Colonic mucosa (tissue), 4 donors: ENCODE measurements at regions not wholly inside any gene's neighbourhood (a gene's known extent, or its start where the extent isn't known, plus 50 kb on each side); places are given as distances from the start of the nearest gene placed in this dataset.

Source experiments
- DNase-seq: peaks from one replicate; pipeline ENCODE4 v3.0.0-alpha.2; 2020
- H3K27ac ChIP-seq: fragments of 200-600 bp; one replicate; pipeline ENCODE4 v1.8.0; 2021
- H3K27me3 ChIP-seq: fragments of 200-600 bp; one replicate; pipeline ENCODE4 v1.8.0; 2021
- H3K36me3 ChIP-seq: fragments of 200-600 bp; one replicate; pipeline ENCODE4 v1.8.0; 2021
- H3K4me1 ChIP-seq: fragments of 200-600 bp; one replicate; pipeline ENCODE4 v1.8.0; 2021; ENCODE audit warnings: mild to moderate bottlenecking
- H3K4me3 ChIP-seq: fragments of 200-600 bp; one replicate; pipeline ENCODE4 v1.8.0; 2021
- H3K9ac ChIP-seq, 2 donors: one replicate each; pipeline ENCODE4 v1.7.0; 2013; ENCODE audit warnings: control low read depth in 2 of 2, low read depth in 2 of 2, low read length in 2 of 2
- H3K9me3 ChIP-seq: fragments of 200-600 bp; one replicate; pipeline ENCODE4 v1.8.0; 2021
- intact Hi-C: fragments of 100-400 bp; cut with DNase I; formaldehyde crosslinking; loops from one replicate; pipeline ENCODE4 v1.14.1; 2022
- TF ChIP-seq, protein P1 (sequence below): fragments of 200-600 bp; IDR thresholded peaks from one replicate; pipeline ENCODE4 v1.8.0; 2022; ENCODE audit warnings: antibody characterized with exemption, mild to moderate bottlenecking
- donor health status: healthy.
- donor health status: DM: no; HTN: no; CAD: no.
- donor health status: DM: no; HTN: no; CAD: no.

DNA sequence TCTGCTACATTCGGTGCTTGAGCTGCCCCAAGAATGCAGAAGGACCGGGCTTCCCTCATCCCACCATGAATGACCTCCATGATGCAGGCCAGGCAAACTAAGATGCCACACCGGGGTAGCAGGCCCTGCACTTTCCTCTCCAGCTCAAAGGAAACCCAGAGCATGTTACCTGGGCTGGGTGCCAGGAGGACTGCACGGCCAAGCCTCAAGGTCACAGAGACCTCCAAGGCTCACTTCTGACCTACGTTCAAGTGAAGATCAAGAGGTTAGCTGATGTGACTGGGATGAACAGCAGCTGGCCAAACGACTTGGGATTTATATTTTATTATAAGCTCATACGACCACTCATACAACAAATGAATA lies 501.8 kb downstream of the CD83 start:
- Histone ChIP-seq H3K27ac (no peak overlapping the region), H3K36me3 (no peaks in the 10 kb centered on the region), H3K9me3 (no peaks in the 10 kb centered on the region), H3K9ac (no peak overlapping the region), H3K4me1 (no peaks in the 10 kb centered on the region), H3K27me3 (no peaks in the 10 kb centered on the region), H3K4me3 (no peak overlapping the region)
- TF ChIP-seq, protein P1, sequence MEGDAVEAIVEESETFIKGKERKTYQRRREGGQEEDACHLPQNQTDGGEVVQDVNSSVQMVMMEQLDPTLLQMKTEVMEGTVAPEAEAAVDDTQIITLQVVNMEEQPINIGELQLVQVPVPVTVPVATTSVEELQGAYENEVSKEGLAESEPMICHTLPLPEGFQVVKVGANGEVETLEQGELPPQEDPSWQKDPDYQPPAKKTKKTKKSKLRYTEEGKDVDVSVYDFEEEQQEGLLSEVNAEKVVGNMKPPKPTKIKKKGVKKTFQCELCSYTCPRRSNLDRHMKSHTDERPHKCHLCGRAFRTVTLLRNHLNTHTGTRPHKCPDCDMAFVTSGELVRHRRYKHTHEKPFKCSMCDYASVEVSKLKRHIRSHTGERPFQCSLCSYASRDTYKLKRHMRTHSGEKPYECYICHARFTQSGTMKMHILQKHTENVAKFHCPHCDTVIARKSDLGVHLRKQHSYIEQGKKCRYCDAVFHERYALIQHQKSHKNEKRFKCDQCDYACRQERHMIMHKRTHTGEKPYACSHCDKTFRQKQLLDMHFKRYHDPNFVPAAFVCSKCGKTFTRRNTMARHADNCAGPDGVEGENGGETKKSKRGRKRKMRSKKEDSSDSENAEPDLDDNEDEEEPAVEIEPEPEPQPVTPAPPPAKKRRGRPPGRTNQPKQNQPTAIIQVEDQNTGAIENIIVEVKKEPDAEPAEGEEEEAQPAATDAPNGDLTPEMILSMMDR, result no peak
- DNase-seq, result no peak
- intact Hi-C loops, result no loop called here

DNA sequence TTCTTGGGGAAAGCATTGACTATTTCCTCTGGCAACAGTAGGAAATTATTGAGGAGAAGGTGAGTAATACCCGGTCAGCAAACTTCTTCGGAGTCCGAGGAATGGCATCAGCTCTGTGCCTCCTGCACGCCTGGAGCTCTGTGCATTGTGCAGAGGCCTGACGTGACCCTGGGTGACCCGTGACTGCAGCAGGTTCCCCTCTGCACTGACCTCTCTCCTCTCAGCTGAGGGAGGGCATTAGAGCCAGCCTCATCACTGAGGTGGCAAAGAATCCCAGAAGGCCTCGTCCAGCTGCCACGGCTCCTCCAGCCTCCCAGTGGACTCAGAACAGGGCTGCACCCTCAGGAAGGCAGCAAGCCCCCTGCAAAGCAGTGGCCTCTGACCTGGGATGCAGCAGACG lies 502.9 kb downstream of the CD83 start:
- TF ChIP-seq, protein P1, result no peak
- intact Hi-C loops, result no loop called here

DNA sequence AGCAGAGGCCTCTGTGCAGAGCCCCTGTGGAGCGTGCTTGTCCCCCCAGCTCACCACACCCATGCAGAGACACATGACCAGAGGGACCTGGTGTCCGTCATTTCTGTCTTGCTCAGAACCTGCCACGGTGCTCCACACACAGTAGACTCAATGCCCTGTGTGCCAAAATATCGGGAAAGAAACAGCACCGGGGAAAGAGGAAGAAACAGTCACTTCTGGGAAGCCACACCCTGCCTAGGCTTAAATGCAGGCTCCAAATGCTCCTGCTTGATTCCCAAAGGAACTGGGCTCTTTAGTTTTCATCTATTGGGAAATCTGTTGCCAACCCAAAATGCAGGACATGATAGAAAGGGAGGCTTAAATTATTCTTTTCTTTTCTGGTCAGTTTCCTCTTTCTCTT lies 503.9 kb downstream of the CD83 start:
- intact Hi-C loops, result no loop called here
- H3K36me3 ChIP-seq, result no peaks in the 10 kb centered on the region
- DNase-seq, result no peak
- no peak overlapping the region for H3K9ac ChIP-seq
- no peak overlapping the region for H3K4me3 ChIP-seq
- H3K27ac ChIP-seq, result no peak overlapping the region
- H3K4me1 ChIP-seq, result no peaks in the 10 kb centered on the region
- H3K9me3 ChIP-seq, result no peaks in the 10 kb centered on the region
- no peaks in the 10 kb centered on the region for H3K27me3 ChIP-seq
- TF ChIP-seq, protein P1, result no peak

More for the DNA sequence above, 502.9 kb downstream of the CD83 start:
- no peak for DNase-seq
- H3K4me1 ChIP-seq, result no peaks in the 10 kb centered on the region
- H3K9me3 ChIP-seq, result no peaks in the 10 kb centered on the region
- no peak overlapping the region for H3K27ac ChIP-seq
- H3K9ac ChIP-seq, result no peak overlapping the region
- no peak overlapping the region for H3K4me3 ChIP-seq
- H3K27me3 ChIP-seq, result no peaks in the 10 kb centered on the region
- H3K36me3 ChIP-seq, result no peaks in the 10 kb centered on the region

DNA sequence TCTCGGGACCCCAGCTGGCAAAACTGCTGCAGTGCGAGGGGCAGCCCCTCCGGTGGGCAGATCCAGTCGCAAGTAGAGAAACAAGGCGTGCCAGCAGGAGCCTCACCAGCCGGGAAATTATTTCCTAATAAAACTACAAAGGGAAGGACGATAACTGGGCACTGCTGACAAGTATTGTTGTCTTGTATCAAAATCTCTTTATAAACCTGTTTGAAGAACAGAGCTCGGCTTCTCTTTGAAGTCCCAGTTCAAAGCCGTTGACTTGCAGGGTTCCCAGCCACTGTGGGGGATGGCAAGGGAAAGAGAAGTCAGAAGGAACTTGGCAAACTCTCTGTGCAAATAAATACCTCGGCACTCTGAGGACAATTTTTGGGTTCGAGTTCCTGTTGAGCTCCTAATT lies 504.5 kb downstream of the CD83 start:
- intact Hi-C loops, result no loop called here
- TF ChIP-seq, protein P1, result no peak
- Histone ChIP-seq H3K9ac (no peak overlapping the region), H3K27ac (no peak overlapping the region), H3K27me3 (no peaks in the 10 kb centered on the region), H3K4me3 (no peak overlapping the region), H3K4me1 (no peaks in the 10 kb centered on the region), H3K9me3 (no peaks in the 10 kb centered on the region), H3K36me3 (no peaks in the 10 kb centered on the region)
- peak; percentile 41 for DNase-seq

DNA sequence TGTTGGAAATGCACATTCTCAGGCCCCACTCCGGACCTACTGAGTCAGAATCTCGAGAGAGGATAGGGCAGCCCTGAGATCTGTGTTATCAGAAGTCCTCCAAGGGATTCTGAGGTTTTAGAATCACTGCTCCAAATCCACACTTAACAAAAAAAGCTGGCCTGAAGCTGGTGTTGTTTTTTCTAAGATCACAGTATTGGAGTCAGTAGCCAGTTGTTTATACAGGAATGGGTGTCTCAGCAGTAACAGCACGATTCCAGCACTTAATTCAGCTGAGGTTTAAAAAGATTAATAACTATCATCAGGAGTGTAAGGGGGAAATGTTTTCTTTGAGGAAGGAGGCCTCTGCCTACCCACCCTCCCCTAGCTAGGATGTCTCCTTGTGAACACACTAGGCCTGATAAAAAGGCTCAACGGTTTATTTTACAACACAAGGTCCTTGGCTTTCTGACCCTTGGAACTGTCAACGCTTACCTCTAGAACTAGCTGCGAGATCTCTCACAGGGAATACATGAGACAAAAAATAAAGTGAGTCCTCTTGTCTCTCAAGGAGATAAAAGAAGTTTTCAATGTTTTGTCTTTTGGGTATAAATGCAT lies 505.4 kb downstream of the CD83 start:
- H3K4me3 ChIP-seq, result no peak overlapping the region
- no peaks in the 10 kb centered on the region for H3K27me3 ChIP-seq
- intact Hi-C loops, result no loop called here
- no peaks in the 10 kb centered on the region for H3K4me1 ChIP-seq
- no peaks in the 10 kb centered on the region for H3K36me3 ChIP-seq
- H3K9ac ChIP-seq, result no peak overlapping the region
- no peaks in the 10 kb centered on the region for H3K9me3 ChIP-seq
- no peak for DNase-seq
- TF ChIP-seq, protein P1, result no peak
- no peak overlapping the region for H3K27ac ChIP-seq
